BLaER1 (cell line): ENCODE measurements at regions not wholly inside any gene's neighbourhood (a gene's known extent, or its start where the extent isn't known, plus 50 kb on each side); places are given as distances from the start of the nearest gene placed in this dataset.

Experiments
- H3K27ac ChIP-seq: shearing (Covaris generic); formaldehyde crosslinking; 2 replicates; pipeline ENCODE4 v1.8.1; 2022
- H3K27me3 ChIP-seq: shearing (Covaris generic); formaldehyde crosslinking; 2 replicates; pipeline ENCODE4 v1.8.1; 2022
- H3K36me3 ChIP-seq: shearing (Covaris generic); formaldehyde crosslinking; 2 replicates; pipeline ENCODE4 v1.8.1; 2022
- H3K4me1 ChIP-seq: shearing (Covaris generic); formaldehyde crosslinking; 2 replicates; pipeline ENCODE4 v1.8.1; 2022
- H3K4me2 ChIP-seq: shearing (Covaris generic); formaldehyde crosslinking; 2 replicates; pipeline ENCODE4 v1.8.1; 2022
- H3K4me3 ChIP-seq: shearing (Covaris generic); formaldehyde crosslinking; 2 replicates; pipeline ENCODE4 v1.8.1; 2022
- H3K9ac ChIP-seq: shearing (Covaris generic); formaldehyde crosslinking; 2 replicates; pipeline ENCODE4 v1.8.1; 2022
- H3K9me3 ChIP-seq: shearing (Covaris generic); formaldehyde crosslinking; 2 replicates; pipeline ENCODE4 v1.8.1; 2022
- H4K20me1 ChIP-seq: shearing (Covaris generic); formaldehyde crosslinking; 2 replicates; pipeline ENCODE4 v1.8.1; 2022
- Cebpa-rat ChIP-seq: shearing (Covaris generic); IDR thresholded peaks from 2 replicates; pipeline ENCODE4 v1.8.1; 2022

- Histone ChIP-seq H3K9me3 (no peaks in the 10 kb centered on the region), H4K20me1 (no peaks in the 10 kb centered on the region), H3K4me3 (no peak overlapping the region), H3K36me3 (no peaks in the 10 kb centered on the region), H3K4me2 (no peak overlapping the region), H3K27me3 (no peaks in the 10 kb centered on the region), H3K27ac (no peak overlapping the region), H3K9ac (no peak overlapping the region), H3K4me1 (no peaks in the 10 kb centered on the region)
- TF ChIP-seq Cebpa-rat = no peak
Measured at GRCh38 chr6:23712756-23713155, 413.3 kb upstream of the NRSN1 start.

- Histone ChIP-seq H3K4me1 (no peaks in the 10 kb centered on the region), H3K9me3 (no peaks in the 10 kb centered on the region), H3K9ac (no peak overlapping the region), H3K4me3 (no peak overlapping the region), H3K4me2 (no peak overlapping the region), H3K27me3 (no peaks in the 10 kb centered on the region), H4K20me1 (no peaks in the 10 kb centered on the region), H3K27ac (no peak overlapping the region), H3K36me3 (no peaks in the 10 kb centered on the region)
- TF ChIP-seq Cebpa-rat = no peak
Measured at GRCh38 chr6:23713211-23713610, 412.8 kb upstream of the NRSN1 start.

GRCh38 chr6:23728707-23729106, 397.3 kb upstream of the NRSN1 start:
- H4K20me1 ChIP-seq = no peaks in the 10 kb centered on the region

GRCh38 chr6:23731609-23732008, 394.4 kb upstream of the NRSN1 start:
- no peaks in the 10 kb centered on the region for H3K27me3 ChIP-seq
- no peaks in the 10 kb centered on the region for H3K4me1 ChIP-seq
- H3K9me3 ChIP-seq = no peaks in the 10 kb centered on the region
- H3K27ac ChIP-seq = no peak overlapping the region
- H3K9ac ChIP-seq = no peak overlapping the region
- no peak for TF ChIP-seq Cebpa-rat
- H4K20me1 ChIP-seq = no peaks in the 10 kb centered on the region
- H3K4me3 ChIP-seq = no peak overlapping the region
- H3K36me3 ChIP-seq = no peaks in the 10 kb centered on the region
- H3K4me2 ChIP-seq = no peak overlapping the region

More at GRCh38 chr6:23728707-23729106, 397.3 kb upstream of the NRSN1 start:
- no peak for TF ChIP-seq Cebpa-rat
- H3K27me3 ChIP-seq = no peaks in the 10 kb centered on the region
- no peaks in the 10 kb centered on the region for H3K36me3 ChIP-seq
- no peak overlapping the region for H3K27ac ChIP-seq
- H3K4me2 ChIP-seq = no peak overlapping the region
- no peak overlapping the region for H3K9ac ChIP-seq
- no peak overlapping the region for H3K4me3 ChIP-seq
- H3K4me1 ChIP-seq = no peaks in the 10 kb centered on the region
- H3K9me3 ChIP-seq = no peaks in the 10 kb centered on the region

- no peaks in the 10 kb centered on the region for H3K4me1 ChIP-seq
- no peak for TF ChIP-seq Cebpa-rat
- no peak overlapping the region for H3K4me2 ChIP-seq
- no peaks in the 10 kb centered on the region for H3K36me3 ChIP-seq
- H3K9ac ChIP-seq = no peak overlapping the region
- H3K9me3 ChIP-seq = no peaks in the 10 kb centered on the region
- no peak overlapping the region for H3K4me3 ChIP-seq
- no peak overlapping the region for H3K27ac ChIP-seq
- no peaks in the 10 kb centered on the region for H4K20me1 ChIP-seq
- no peaks in the 10 kb centered on the region for H3K27me3 ChIP-seq
Measured at GRCh38 chr6:23732521-23732920, 393.5 kb upstream of the NRSN1 start.

GRCh38 chr6:23735151-23735550, 390.9 kb upstream of the NRSN1 start:
- no peaks in the 10 kb centered on the region for H3K4me1 ChIP-seq
- no peak overlapping the region for H3K27ac ChIP-seq
- H3K4me3 ChIP-seq = no peak overlapping the region
- no peaks in the 10 kb centered on the region for H3K27me3 ChIP-seq
- no peaks in the 10 kb centered on the region for H4K20me1 ChIP-seq
- no peak for TF ChIP-seq Cebpa-rat
- H3K9ac ChIP-seq = no peak overlapping the region
- no peaks in the 10 kb centered on the region for H3K36me3 ChIP-seq
- H3K4me2 ChIP-seq = no peak overlapping the region
- H3K9me3 ChIP-seq = no peaks in the 10 kb centered on the region

GRCh38 chr6:23736577-23736976, 389.4 kb upstream of the NRSN1 start:
- TF ChIP-seq Cebpa-rat = no peak
- Histone ChIP-seq H4K20me1 (no peaks in the 10 kb centered on the region), H3K9ac (no peak overlapping the region), H3K27ac (no peak overlapping the region), H3K27me3 (no peaks in the 10 kb centered on the region), H3K36me3 (no peaks in the 10 kb centered on the region), H3K4me1 (no peaks in the 10 kb centered on the region), H3K9me3 (no peaks in the 10 kb centered on the region), H3K4me3 (no peak overlapping the region), H3K4me2 (no peak overlapping the region)

- Histone ChIP-seq H3K4me3 (no peak overlapping the region), H3K27me3 (no peaks in the 10 kb centered on the region), H3K4me2 (no peak overlapping the region)
Measured at GRCh38 chr6:23747239-23747638, 378.8 kb upstream of the NRSN1 start.

GRCh38 chr6:23752414-23752813, 373.6 kb upstream of the NRSN1 start:
- no peak overlapping the region for H3K4me2 ChIP-seq
- H3K27me3 ChIP-seq = no peaks in the 10 kb centered on the region
- no peaks in the 10 kb centered on the region for H4K20me1 ChIP-seq
- no peak overlapping the region for H3K9ac ChIP-seq
- no peak overlapping the region for H3K27ac ChIP-seq
- H3K4me3 ChIP-seq = no peak overlapping the region
- H3K36me3 ChIP-seq = no peaks in the 10 kb centered on the region
- TF ChIP-seq Cebpa-rat = no peak
- H3K4me1 ChIP-seq = no peaks in the 10 kb centered on the region
- H3K9me3 ChIP-seq = no peaks in the 10 kb centered on the region

More at GRCh38 chr6:23747239-23747638, 378.8 kb upstream of the NRSN1 start:
- no peak overlapping the region for H3K27ac ChIP-seq
- H3K4me1 ChIP-seq = no peaks in the 10 kb centered on the region
- no peaks in the 10 kb centered on the region for H3K9me3 ChIP-seq
- TF ChIP-seq Cebpa-rat = no peak
- no peaks in the 10 kb centered on the region for H3K36me3 ChIP-seq
- no peaks in the 10 kb centered on the region for H4K20me1 ChIP-seq
- no peak overlapping the region for H3K9ac ChIP-seq

GRCh38 chr6:23754197-23754596, 371.8 kb upstream of the NRSN1 start:
- TF ChIP-seq Cebpa-rat = no peak
- Histone ChIP-seq H3K27me3 (no peaks in the 10 kb centered on the region), H3K4me3 (no peak overlapping the region), H3K9me3 (no peaks in the 10 kb centered on the region), H4K20me1 (no peaks in the 10 kb centered on the region), H3K4me1 (no peaks in the 10 kb centered on the region), H3K36me3 (no peaks in the 10 kb centered on the region), H3K9ac (no peak overlapping the region), H3K4me2 (no peak overlapping the region), H3K27ac (no peak overlapping the region)

- no peak for TF ChIP-seq Cebpa-rat
Measured at GRCh38 chr6:23775127-23775526, 350.9 kb upstream of the NRSN1 start.

More at GRCh38 chr6:23775127-23775526, 350.9 kb upstream of the NRSN1 start:
- H3K9me3 ChIP-seq = no peaks in the 10 kb centered on the region
- H3K27me3 ChIP-seq = no peaks in the 10 kb centered on the region
- no peaks in the 10 kb centered on the region for H3K36me3 ChIP-seq
- no peaks in the 10 kb centered on the region for H3K4me1 ChIP-seq
- no peaks in the 10 kb centered on the region for H4K20me1 ChIP-seq
- H3K4me2 ChIP-seq = no peak overlapping the region
- no peak overlapping the region for H3K4me3 ChIP-seq
- no peak overlapping the region for H3K27ac ChIP-seq
- no peak overlapping the region for H3K9ac ChIP-seq
